HepG2 (cell line): ENCODE measurements at regions not wholly inside any gene's neighbourhood (a gene's known extent, or its start where the extent isn't known, plus 50 kb on each side); places are given as distances from the start of the nearest gene placed in this dataset.

ENCODE experiments used
- ATAC-seq: fragments of 200-7000 bp; cut with Tn5 transposase; 3 replicates; pipeline ENCODE4 v1.9.1; 2020; ENCODE audit warnings: mild to moderate bottlenecking, moderate library complexity
- BruUV-seq: library from RNA; stranded (reverse); fragments of 400-500 nt; replicated peaks from 2 replicates; lab custom pipeline; 2021; lab: Mats Ljungman, UMichigan
- CTCF ChIA-PET: fragments of 300-600 bp; formaldehyde crosslinking; extraction: SDS; loops from one replicate; lab custom pipeline; 2021; ENCODE audit warnings: low total read pairs, inconsistent platforms, low intra/inter-chr PET ratio; lab: Yijun Ruan, JAX
- POLR2A ChIA-PET: fragments of 350-600 bp; sonication (Branson Sonifier 250); formaldehyde crosslinking; loops from one replicate; lab custom pipeline; 2020; ENCODE audit warnings: antibody characterized with exemption, inconsistent platforms; lab: Yijun Ruan, JAX
- DNase-seq: peaks from one replicate; pipeline ENCODE4 v3.0.0-alpha.2; 2015; ENCODE audit warnings: low spot score
- FAIRE-seq: peaks from 3 replicates; lab custom pipeline; 2011; peaks lifted over from hg19 to GRCh38; lab: Jason Lieb, UNC
- H2AFZ ChIP-seq: one replicate; pipeline ENCODE4 v1.6.1; 2011; ENCODE audit warnings: low read length, inconsistent platforms
- H3K27ac ChIP-seq: fragments of 300-600 bp; 3 replicates; pipeline ENCODE4 v1.8.0; 2011; ENCODE audit warnings: mixed run types, mild to moderate bottlenecking, mixed read lengths, low read length, inconsistent platforms; ENCODE audit not compliant: insufficient read depth; ENCODE audit errors: extremely low read length
- H3K27me3 ChIP-seq, 2 experiments: fragments of 200-600 bp in 1 of 2; 2 replicates in 1 of 2; 3 replicates in 1 of 2; pipeline versions ENCODE4 v1.6.0 to v1.8.0; 2011; ENCODE audit warnings: low read length in 2 of 2, mild to moderate bottlenecking in 2 of 2, moderate library complexity in 2 of 2, inconsistent platforms in 1 of 2; ENCODE audit not compliant: insufficient read depth in 2 of 2, control insufficient read depth in 1 of 2
- H3K36me3 ChIP-seq, 2 experiments: fragments of 200-600 bp in 1 of 2; replicated peaks in 1 of 2; 2 replicates in 1 of 2; 3 replicates in 1 of 2; pipeline versions ENCODE4 v1.5.1 to v1.8.0; 2011; ENCODE audit warnings: low read length in 2 of 2, inconsistent platforms in 1 of 2; ENCODE audit not compliant: insufficient read depth in 2 of 2, control insufficient read depth in 1 of 2
- H3K4me1 ChIP-seq: 2 replicates; pipeline ENCODE4 v1.5.1; 2012; ENCODE audit warnings: low read length, inconsistent platforms; ENCODE audit not compliant: insufficient read depth
- H3K4me2 ChIP-seq: 2 replicates; pipeline ENCODE4 v1.6.0; 2011; ENCODE audit warnings: low read depth, low read length, inconsistent platforms
- H3K4me3 ChIP-seq, 3 experiments: fragments of 200-600 bp in 1 of 3; sonication (generic), shearing (Covaris generic) in 1 of 3; replicated peaks in 1 of 3; 2 replicates each; pipeline ENCODE4 v1.5.1; 2011 to 2016; ENCODE audit warnings: low read length in 3 of 3, inconsistent platforms in 2 of 3, low read depth in 2 of 3, mild to moderate bottlenecking in 2 of 3, control low read depth in 1 of 3, mixed read lengths in 1 of 3; ENCODE audit not compliant: insufficient read depth in 1 of 3
- H3K79me2 ChIP-seq: one replicate; pipeline ENCODE4 v1.6.1; 2011; ENCODE audit warnings: low read length, inconsistent platforms; ENCODE audit not compliant: insufficient read depth
- H3K9ac ChIP-seq: 2 replicates; pipeline ENCODE4 v1.6.0; 2011; ENCODE audit warnings: mild to moderate bottlenecking, low read depth, low read length, inconsistent platforms; ENCODE audit not compliant: insufficient read depth
- H3K9me3 ChIP-seq: 2 replicates; pipeline ENCODE4 v1.5.1; 2012; ENCODE audit warnings: mild to moderate bottlenecking, low read length
- H4K20me1 ChIP-seq: 2 replicates; pipeline ENCODE4 v1.6.0; 2011; ENCODE audit warnings: inconsistent platforms, mild to moderate bottlenecking, low read length, moderate library complexity; ENCODE audit not compliant: insufficient read depth
- AGO1 ChIP-seq: fragments of 200-400 bp; formaldehyde crosslinking; IDR thresholded peaks from 2 replicates; pipeline ENCODE4 v1.6.1; 2017; ENCODE audit warnings: mild to moderate bottlenecking, low read depth, low read length, moderate library complexity; ENCODE audit not compliant: poor library complexity, severe bottlenecking
- ATF2 ChIP-seq: sonication (generic); formaldehyde crosslinking; IDR thresholded peaks from 2 replicates; pipeline ENCODE4 v1.4.0; 2020; ENCODE audit warnings: missing genetic modification reagents
- ATF7 ChIP-seq, 2 experiments: fragments of 450-650 bp in 1 of 2; sonication (generic) in 1 of 2; formaldehyde crosslinking in 1 of 2; IDR thresholded peaks; 2 replicates each; pipeline versions ENCODE4 v1.4.0 to v1.6.1; 2016 to 2020; ENCODE audit warnings: antibody characterized with exemption in 1 of 2, mild to moderate bottlenecking in 1 of 2, missing genetic modification reagents in 1 of 2
- ATF7-NPFF ChIP-seq: sonication (generic); formaldehyde crosslinking; IDR thresholded peaks from 2 replicates; pipeline ENCODE4 v1.8.1; 2023; ENCODE audit warnings: mild to moderate bottlenecking, low read depth, missing genetic modification reagents, moderate library complexity
- GATAD1 ChIP-seq: IDR thresholded peaks from 2 replicates; pipeline ENCODE4 v1.6.1; 2016; ENCODE audit warnings: missing genetic modification reagents, missing compliant biosample characterization
- JUND ChIP-seq: sonication (generic); formaldehyde crosslinking; IDR thresholded peaks from 2 replicates; pipeline ENCODE4 v1.8.0; 2022; ENCODE audit warnings: mild to moderate bottlenecking, missing genetic modification reagents
- KDM1A ChIP-seq: IDR thresholded peaks from 2 replicates; pipeline ENCODE4 v1.6.1; 2016; ENCODE audit warnings: missing compliant biosample characterization
- KLF12 ChIP-seq: sonication (generic); formaldehyde crosslinking; IDR thresholded peaks from 2 replicates; pipeline ENCODE4 v1.4.0; 2020; ENCODE audit warnings: missing genetic modification reagents, borderline replicate concordance
- MEIS1 ChIP-seq: sonication (generic); formaldehyde crosslinking; IDR thresholded peaks from 2 replicates; pipeline ENCODE4 v1.9.0; 2021; ENCODE audit warnings: mild to moderate bottlenecking, missing genetic modification reagents, moderate library complexity, borderline replicate concordance
- NCOR1 ChIP-seq: fragments of 200-600 bp; sonication (generic); IDR thresholded peaks from 2 replicates; pipeline ENCODE4 v1.7.0; 2017; ENCODE audit warnings: antibody characterized with exemption, low read length, borderline replicate concordance
- ONECUT2 ChIP-seq: sonication (generic); formaldehyde crosslinking; IDR thresholded peaks from 2 replicates; pipeline ENCODE4 v1.4.0; 2020; ENCODE audit warnings: missing genetic modification reagents
- REPIN1 ChIP-seq: sonication (generic); formaldehyde crosslinking; IDR thresholded peaks from 2 replicates; pipeline ENCODE4 v1.8.0; 2022; ENCODE audit warnings: missing genetic modification reagents, low read depth, mild to moderate bottlenecking, borderline replicate concordance
- SNRNP70 ChIP-seq: fragments of 200-400 bp; formaldehyde crosslinking; IDR thresholded peaks from 2 replicates; pipeline ENCODE4 v1.6.1; 2017; ENCODE audit warnings: mild to moderate bottlenecking, low read depth, low read length, moderate library complexity
- ZBTB37 ChIP-seq: sonication (generic); formaldehyde crosslinking; IDR thresholded peaks from 2 replicates; pipeline ENCODE4 v1.4.0; 2020; ENCODE audit warnings: mild to moderate bottlenecking, missing genetic modification reagents
- ZNF292 ChIP-seq: sonication (generic); formaldehyde crosslinking; IDR thresholded peaks from 2 replicates; pipeline ENCODE4 v1.8.1; 2022; ENCODE audit warnings: mild to moderate bottlenecking, low read depth, missing genetic modification reagents, borderline replicate concordance
- ZNF549 ChIP-seq: sonication (generic); formaldehyde crosslinking; IDR thresholded peaks from 2 replicates; pipeline ENCODE4 v1.5.0; 2020; ENCODE audit warnings: missing genetic modification reagents
- ZNF562 ChIP-seq: sonication (generic); formaldehyde crosslinking; IDR thresholded peaks from 2 replicates; pipeline ENCODE4 v1.8.0; 2022; ENCODE audit warnings: missing genetic modification reagents, borderline replicate concordance
- ZNF879 ChIP-seq: sonication (generic); formaldehyde crosslinking; IDR thresholded peaks from 2 replicates; pipeline ENCODE4 v1.8.1; 2023; ENCODE audit warnings: missing genetic modification reagents
- WGBS: methylation state at CpG from one replicate; pipeline ENCODE4 v1.1.6; 2017; ENCODE audit warnings: low lambda C conversion rate; 5-methylcytosine and 5-hydroxymethylcytosine counted together
- in situ Hi-C: cut with HindIII; loops from 2 replicates; pipeline ENCODE4 v1.10.0; 2017; ENCODE audit warnings: low pct_unique_long_range_greater_than_20kb; ENCODE audit not compliant: extremely low pct_ligation_motif_present
- intact Hi-C: fragments of 100-400 bp; cut with micrococcal nuclease; formaldehyde crosslinking; loops from one replicate; pipeline ENCODE4 v1.10.0; 2022; ENCODE audit not compliant: unreplicated experiment
- TF ChIP-seq, protein P1 (sequence below): sonication (generic); formaldehyde crosslinking; IDR thresholded peaks from 2 replicates; pipeline ENCODE4 v1.5.0; 2020; ENCODE audit warnings: mild to moderate bottlenecking, missing genetic modification reagents, moderate library complexity

DNA sequence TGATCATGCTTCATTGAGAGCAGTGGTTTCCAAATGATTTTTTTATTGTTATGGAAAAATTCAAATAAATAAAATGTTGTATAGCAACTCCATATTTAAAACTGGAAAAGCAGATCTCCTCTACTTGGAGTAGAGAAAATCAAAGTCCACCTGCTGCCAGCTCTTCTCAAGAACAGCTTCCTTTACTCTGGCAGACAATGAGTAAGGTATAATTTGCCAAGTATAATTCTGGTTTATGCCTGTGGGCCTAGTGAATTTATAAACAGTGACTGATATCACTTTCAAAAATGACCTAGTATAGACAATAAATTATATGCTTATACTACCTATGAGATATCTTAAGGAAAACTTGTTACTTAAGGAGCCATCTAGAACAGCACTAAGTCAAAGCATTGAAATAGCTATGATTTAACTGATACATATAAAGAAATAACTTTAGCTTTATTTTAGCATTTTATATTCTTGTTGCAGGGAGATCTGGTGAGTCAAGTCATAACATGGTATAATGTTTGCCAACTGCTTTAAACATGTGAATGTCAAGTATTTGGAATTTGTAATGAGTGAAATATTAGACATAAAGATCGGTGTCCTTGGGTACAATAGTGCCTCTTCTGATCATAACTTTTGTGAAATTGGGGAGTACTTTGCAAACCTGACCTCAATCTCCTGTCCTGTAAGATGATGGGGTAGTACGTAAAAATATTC, 1389.1 kb upstream of the PIK3C3 start:
- H3K9ac ChIP-seq: no peak overlapping the region
- H3K4me1 ChIP-seq: no peaks in the 10 kb centered on the region
- CTCF ChIA-PET: no interaction called here
- no peak overlapping the region for H3K27ac ChIP-seq
- FAIRE-seq (no peak), ATAC-seq (no peak)
- H3K4me2 ChIP-seq: no peak overlapping the region
- H3K79me2 ChIP-seq: no peaks in the 10 kb centered on the region
- BruUV-seq: no TSS peak
- in situ Hi-C loops (no loop called here), intact Hi-C loops (no loop called here)
- H3K4me3 ChIP-seq: no peak overlapping the region
- POLR2A ChIA-PET: no interaction called here
- H3K27me3 ChIP-seq: no peaks in the 10 kb centered on the region
- 6% methylated on average over 2 of the region's 2 CpGs for WGBS
- no peak overlapping the region for H2AFZ ChIP-seq
- no peak for TF ChIP-seq NCOR1
- no peak for TF ChIP-seq ZNF562
- no peak for TF ChIP-seq ZNF549
- TF ChIP-seq, protein P1, sequence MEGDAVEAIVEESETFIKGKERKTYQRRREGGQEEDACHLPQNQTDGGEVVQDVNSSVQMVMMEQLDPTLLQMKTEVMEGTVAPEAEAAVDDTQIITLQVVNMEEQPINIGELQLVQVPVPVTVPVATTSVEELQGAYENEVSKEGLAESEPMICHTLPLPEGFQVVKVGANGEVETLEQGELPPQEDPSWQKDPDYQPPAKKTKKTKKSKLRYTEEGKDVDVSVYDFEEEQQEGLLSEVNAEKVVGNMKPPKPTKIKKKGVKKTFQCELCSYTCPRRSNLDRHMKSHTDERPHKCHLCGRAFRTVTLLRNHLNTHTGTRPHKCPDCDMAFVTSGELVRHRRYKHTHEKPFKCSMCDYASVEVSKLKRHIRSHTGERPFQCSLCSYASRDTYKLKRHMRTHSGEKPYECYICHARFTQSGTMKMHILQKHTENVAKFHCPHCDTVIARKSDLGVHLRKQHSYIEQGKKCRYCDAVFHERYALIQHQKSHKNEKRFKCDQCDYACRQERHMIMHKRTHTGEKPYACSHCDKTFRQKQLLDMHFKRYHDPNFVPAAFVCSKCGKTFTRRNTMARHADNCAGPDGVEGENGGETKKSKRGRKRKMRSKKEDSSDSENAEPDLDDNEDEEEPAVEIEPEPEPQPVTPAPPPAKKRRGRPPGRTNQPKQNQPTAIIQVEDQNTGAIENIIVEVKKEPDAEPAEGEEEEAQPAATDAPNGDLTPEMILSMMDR (CRISPR knock-in tag): no peak
- TF ChIP-seq JUND (CRISPR knock-in tag): no peak
- TF ChIP-seq KLF12 (CRISPR knock-in tag): no peak
- no peak for TF ChIP-seq ONECUT2
- TF ChIP-seq GATAD1 (CRISPR knock-in tag): no peak
- TF ChIP-seq ATF2 (CRISPR knock-in tag): no peak
- no peak for TF ChIP-seq ZNF879 (CRISPR knock-in tag)
- no peak for TF ChIP-seq KDM1A (CRISPR knock-in tag)
- TF ChIP-seq SNRNP70: no peak
- TF ChIP-seq ZNF292 (CRISPR knock-in tag): no peak
- TF ChIP-seq MEIS1 (CRISPR knock-in tag): no peak
- TF ChIP-seq AGO1: no peak
- no peak for TF ChIP-seq ZBTB37 (CRISPR knock-in tag)
- no peak for TF ChIP-seq ATF7-NPFF (CRISPR knock-in tag)
- TF ChIP-seq REPIN1 (CRISPR knock-in tag): no peak
- TF ChIP-seq ATF7 (IDR thresholded peaks at IDR 0.05): no peak
- no peak for TF ChIP-seq ATF7 (CRISPR knock-in tag; IDR thresholded peaks at IDR 0.05)
- TF ChIP-seq, all 625 proteins: peak for 0
- no peaks in the 10 kb centered on the region for H4K20me1 ChIP-seq
- no peaks in the 10 kb centered on the region for H3K9me3 ChIP-seq
- no peak for DNase-seq
- no peaks in the 10 kb centered on the region for H3K36me3 ChIP-seq
